B cell (primary cell): ENCODE measurements at regions not wholly inside any gene's neighbourhood (a gene's known extent, or its start where the extent isn't known, plus 50 kb on each side); places are given as distances from the start of the nearest gene placed in this dataset. TPM values are rescaled to one million over a fixed set of nuclear protein-coding genes. Genes with fewer than 3 reads are reported as not detected.

ENCODE experiments used
- ATAC-seq: fragments of 200-7000 bp; cut with Tn5 transposase; one replicate; pipeline ENCODE4 v1.10.0; 2021; ENCODE audit warnings: low read depth, mild to moderate bottlenecking, moderate number of reproducible peaks, moderate library complexity
- CTCF ChIA-PET: fragments of 350-600 bp; sonication (Branson Sonifier 250); formaldehyde crosslinking; loops from one replicate; lab custom pipeline; 2021; ENCODE audit warnings: antibody characterized with exemption, inconsistent platforms; lab: Charles Lee
- POLR2A ChIA-PET: fragments of 350-600 bp; sonication (Branson Sonifier 250); formaldehyde crosslinking; loops from one replicate; lab custom pipeline; 2021; ENCODE audit warnings: antibody characterized with exemption; lab: Charles Lee
- DNase-seq: peaks from one replicate; pipeline ENCODE4 v3.0.0; 2013
- H2AFZ ChIP-seq: 2 replicates; pipeline ENCODE4 v1.6.1; 2012; ENCODE audit warnings: mild to moderate bottlenecking, low read depth, low read length; ENCODE audit not compliant: insufficient read depth, poor library complexity, severe bottlenecking
- H3K27ac ChIP-seq, 2 donors: 1 replicate in 1 of 2; 2 replicates in 1 of 2; pipeline ENCODE4 v1.5.1; 2012 to 2013; ENCODE audit warnings: low read length in 2 of 2, mild to moderate bottlenecking in 2 of 2, moderate library complexity in 1 of 2
- H3K27me3 ChIP-seq, 4 experiments: fragments of 200-600 bp in 1 of 4; sonication (generic) in 1 of 4; replicated peaks in 1 of 4; 1 replicate in 2 of 4; 2 replicates in 2 of 4; pipeline versions ENCODE4 v1.6.1 to v1.7.0; 2013 to 2016; ENCODE audit warnings: low read length in 3 of 4, mild to moderate bottlenecking in 2 of 4, mixed read lengths in 1 of 4, moderate library complexity in 1 of 4; ENCODE audit not compliant: insufficient read depth in 4 of 4, control insufficient read depth in 3 of 4; ENCODE audit errors: control extremely low read depth in 1 of 4
- H3K36me3 ChIP-seq, 2 experiments: replicated peaks in 1 of 2; 1 replicate in 1 of 2; 2 replicates in 1 of 2; pipeline versions ENCODE4 v1.6.1 to v1.7.1; 2013; ENCODE audit warnings: low read length in 1 of 2; ENCODE audit not compliant: insufficient read depth in 2 of 2, control insufficient read depth in 1 of 2; ENCODE audit errors: control extremely low read depth in 1 of 2, extremely low read depth in 1 of 2
- H3K4me1 ChIP-seq, 2 donors: fragments of 200-600 bp in 1 of 2; sonication (generic) in 1 of 2; 1 replicate in 1 of 2; 2 replicates in 1 of 2; pipeline versions ENCODE4 v1.5.1 to v1.6.1; 2013 to 2017; ENCODE audit warnings: low read length in 2 of 2; ENCODE audit not compliant: control insufficient read depth in 2 of 2, insufficient read depth in 2 of 2
- H3K4me2 ChIP-seq: replicated peaks from 2 replicates; pipeline ENCODE3; 2012; ENCODE audit warnings: mild to moderate bottlenecking, low read depth, low read length; ENCODE audit not compliant: poor library complexity, severe bottlenecking
- H3K4me3 ChIP-seq, 5 experiments: fragments of 200-600 bp in 1 of 5; sonication (generic) in 1 of 5; 1 replicate in 3 of 5; 2 replicates in 2 of 5; pipeline versions ENCODE4 v1.5.1 to v1.7.0; 2011 to 2016; ENCODE audit warnings: low read length in 4 of 5, mild to moderate bottlenecking in 4 of 5, low read depth in 2 of 5, control low read depth in 1 of 5, moderate library complexity in 1 of 5; ENCODE audit not compliant: insufficient read depth in 1 of 5; ENCODE audit errors: control extremely low read depth in 1 of 5, extremely low read depth in 1 of 5
- H3K79me2 ChIP-seq: fragments of 200-600 bp; sonication (generic); one replicate; pipeline ENCODE4 v1.6.0; 2016; ENCODE audit warnings: low read length; ENCODE audit not compliant: control insufficient read depth, insufficient read depth
- H3K9ac ChIP-seq: fragments of 200-600 bp; sonication (generic); 2 replicates; pipeline ENCODE4 v1.6.1; 2017; ENCODE audit warnings: mild to moderate bottlenecking, low read length, moderate library complexity
- H3K9me3 ChIP-seq, 3 donors: one replicate each; pipeline versions ENCODE4 v1.6.1 to v1.7.1; 2013; ENCODE audit warnings: low read length in 2 of 3; ENCODE audit not compliant: control insufficient read depth in 2 of 3, insufficient read depth in 1 of 3; ENCODE audit errors: control extremely low read depth in 1 of 3
- H4K20me1 ChIP-seq: 2 replicates; pipeline ENCODE4 v1.6.0; 2012; ENCODE audit warnings: mild to moderate bottlenecking, low read length; ENCODE audit not compliant: insufficient read depth, control insufficient read depth, poor library complexity, severe bottlenecking
- H3K27ac Mint-ChIP-seq: one replicate; pipeline ENCODE4 v1.8.0; 2021; ENCODE audit warnings: mixed read lengths
- H3K27me3 Mint-ChIP-seq: one replicate; pipeline ENCODE4 v1.8.0; 2021; ENCODE audit warnings: mixed read lengths
- H3K4me1 Mint-ChIP-seq: one replicate; pipeline ENCODE4 v1.8.0; 2021; ENCODE audit warnings: mixed read lengths
- H3K4me3 Mint-ChIP-seq: one replicate; pipeline ENCODE4 v1.8.0; 2021; ENCODE audit warnings: mixed read lengths
- H3K9me3 Mint-ChIP-seq: one replicate; pipeline ENCODE4 v1.8.0; 2022; ENCODE audit warnings: mixed read lengths; ENCODE audit not compliant: insufficient read depth
- CTCF ChIP-seq: fragments of 200-600 bp; IDR thresholded peaks from one replicate; pipeline ENCODE4 v1.8.0; 2022; ENCODE audit warnings: antibody characterized with exemption, mild to moderate bottlenecking
- EZH2 ChIP-seq: IDR thresholded peaks from 2 replicates; pipeline ENCODE4 v1.6.1; 2012; ENCODE audit warnings: borderline replicate concordance, low read depth, mild to moderate bottlenecking, moderate library complexity, low read length; ENCODE audit not compliant: insufficient read depth, poor library complexity, severe bottlenecking
- WGBS: methylation state at CpG from one replicate; pipeline ENCODE4 v1.1.5; 2013; ENCODE audit warnings: missing lambda C conversion rate; ENCODE audit not compliant: insufficient coverage; 5-methylcytosine and 5-hydroxymethylcytosine counted together
- intact Hi-C: fragments of 100-400 bp; cut with micrococcal nuclease; formaldehyde crosslinking; loops from one replicate; pipeline ENCODE4 v1.10.0; 2022
- small RNA-seq: library from RNA; depleted of rRNA; stranded (forward); fragments of <200 nt; gene quantifications from one replicate; pipeline ENCODE3, GENCODE V24; 2012; ENCODE audit warnings: low replicate concordance, low read depth; ENCODE audit not compliant: insufficient read length

GRCh38 chr12:25906651-25907340 is 51.7 kb upstream of the RASSF8 start:
- no peak overlapping the region for H3K27ac Mint-ChIP-seq
- H3K9me3 Mint-ChIP-seq, result no peaks in the 10 kb centered on the region
- Histone ChIP-seq H3K4me3 (no peak overlapping the region), H3K27me3 (no peaks in the 10 kb centered on the region), H3K36me3 (no peaks in the 10 kb centered on the region), H2AFZ (no peak overlapping the region), H3K9ac (no peak overlapping the region), H3K9me3 (no peaks in the 10 kb centered on the region), H3K27ac (no peak overlapping the region), H3K4me1 (no peaks in the 10 kb centered on the region), H3K79me2 (no peaks in the 10 kb centered on the region), H3K4me2 (no peak overlapping the region), H4K20me1 (no peaks in the 10 kb centered on the region)
- no peak overlapping the region for H3K4me3 Mint-ChIP-seq
- CTCF ChIA-PET, result interaction anchor here (0.7 kb wide), 1 partner anchor 1101 kb away, joined by 3 read pairs; no protein-coding TSS in a partner anchor
- no peaks in the 10 kb centered on the region for H3K4me1 Mint-ChIP-seq
- H3K27me3 Mint-ChIP-seq, result peaks cover 9% of the 10 kb centered on the region
- DNase-seq, result no peak
- no peak for TF ChIP-seq EZH2
- no peak for TF ChIP-seq CTCF
- POLR2A ChIA-PET, result no interaction called here
- no CpG with 5 or more reads among the region's 2 CpGs for WGBS
- ATAC-seq, result no peak
- intact Hi-C loops, result no loop called here

Small RNA genes lying in the stretch of these regions (small RNA-seq; reads per million reads assigned to genes)
- gene RN7SKP262, result not detected
